K562 (cell line): ENCODE measurements at regions not wholly inside any gene's neighbourhood (a gene's known extent, or its start where the extent isn't known, plus 50 kb on each side); places are given as distances from the start of the nearest gene placed in this dataset.

Source experiments
- ATF3 ChIP-seq, 2 experiments: fragments of 450-650 bp in 1 of 2; sonication (generic) in 1 of 2; formaldehyde crosslinking in 1 of 2; IDR thresholded peaks in 1 of 2; conservative IDR thresholded peaks in 1 of 2; 2 replicates each; pipeline versions ENCODE4 v1.6.1 to v1.8.1; 2016 to 2023; ENCODE audit warnings: mild to moderate bottlenecking in 2 of 2, moderate library complexity in 2 of 2, inconsistent platforms in 1 of 2, missing genetic modification reagents in 1 of 2
- BRCA1 ChIP-seq, 2 experiments: fragments of 450-650 bp in 1 of 2; sonication (generic) in 1 of 2; formaldehyde crosslinking in 1 of 2; IDR thresholded peaks; 2 replicates each; pipeline versions ENCODE4 v1.5.0 to v1.6.1; 2017 to 2020; ENCODE audit warnings: mild to moderate bottlenecking in 1 of 2, missing genetic modification reagents in 1 of 2
- BRF2 ChIP-seq: IDR thresholded peaks from 3 replicates; pipeline ENCODE4 v1.6.1; 2011; ENCODE audit warnings: borderline replicate concordance, mild to moderate bottlenecking; ENCODE audit not compliant: insufficient read length, insufficient read depth
- CBX8 ChIP-seq: fragments of 200-600 bp; sonication (generic); IDR thresholded peaks from 2 replicates; pipeline ENCODE4 v1.6.1; 2012; ENCODE audit warnings: borderline replicate concordance, mixed run types, low read depth, mild to moderate bottlenecking, moderate library complexity, mixed read lengths, low read length, control low read depth, inconsistent platforms; ENCODE audit not compliant: poor library complexity, severe bottlenecking; ENCODE audit errors: extremely low read depth
- CTCF ChIP-seq, 3 experiments: IDR thresholded peaks in 2 of 3; conservative IDR thresholded peaks in 1 of 3; 2 replicates each; pipeline ENCODE4 v1.5.1; 2011 to 2012; ENCODE audit warnings: low read length in 3 of 3, mild to moderate bottlenecking in 3 of 3, control low read depth in 2 of 3, improper control_type of control experiment in 1 of 3, inconsistent platforms in 1 of 3, low read depth in 1 of 3, mixed read lengths in 1 of 3, moderate library complexity in 1 of 3; ENCODE audit not compliant: insufficient read depth in 2 of 3
- EGR1 ChIP-seq: fragments of 450-650 bp; conservative IDR thresholded peaks from 2 replicates; pipeline ENCODE4 v1.6.1; 2017; ENCODE audit warnings: mild to moderate bottlenecking
- IRF1 ChIP-seq: sonication (generic); formaldehyde crosslinking; IDR thresholded peaks from 2 replicates; pipeline ENCODE4 v1.8.0; 2022; ENCODE audit warnings: missing genetic modification reagents, mild to moderate bottlenecking, borderline replicate concordance
- MTA3 ChIP-seq: fragments of 450-650 bp; formaldehyde crosslinking; IDR thresholded peaks from 2 replicates; pipeline ENCODE4 v1.6.1; 2017; ENCODE audit warnings: mild to moderate bottlenecking, borderline replicate concordance
- NCOA6 ChIP-seq: fragments of 450-650 bp; IDR thresholded peaks from 2 replicates; pipeline ENCODE4 v1.6.1; 2017; ENCODE audit warnings: mild to moderate bottlenecking
- PHTF2 ChIP-seq: fragments of 250-450 bp; sonication (Bioruptor Pico); IDR thresholded peaks from 2 replicates; pipeline ENCODE4 v1.5.0; 2021; ENCODE audit warnings: mild to moderate bottlenecking
- PKNOX1 ChIP-seq: fragments of 450-650 bp; IDR thresholded peaks from 2 replicates; pipeline ENCODE4 v1.6.1; 2016
- POLR2B ChIP-seq: fragments of 450-650 bp; IDR thresholded peaks from 2 replicates; pipeline ENCODE4 v1.6.1; 2018; ENCODE audit warnings: low read depth; ENCODE audit not compliant: partially characterized antibody
- SPI1 ChIP-seq: IDR thresholded peaks from 2 replicates; pipeline ENCODE4 v1.6.1; 2011; ENCODE audit warnings: low read depth, low read length, control low read depth, borderline replicate concordance

- TF ChIP-seq CBX8 (no peak), POLR2B (no peak), MTA3 (no peak), CTCF (IDR thresholded peaks at IDR 0.05 in 2 of 3, conservative IDR thresholded peaks at IDR 0.05 in 1 of 3; ENCODE audit: insufficient read depth in 2 of 3, low read depth in 1 of 3, low read length in 3 of 3) (no peak), NCOA6 (no peak), IRF1 (CRISPR knock-in tag) (no peak), PKNOX1 (no peak), SPI1 (no peak), ATF3 (IDR thresholded peaks at IDR 0.05) (no peak), ATF3 (CRISPR knock-in tag; conservative IDR thresholded peaks at IDR 0.05) (no peak), BRCA1 (IDR thresholded peaks at IDR 0.05) (no peak), BRCA1 (CRISPR knock-in tag; IDR thresholded peaks at IDR 0.05) (no peak), BRF2 (no peak), EGR1 (no peak), PHTF2 (CRISPR knock-in tag) (no peak)
These were observed 224.8 kb downstream of the SPRY2 start for GRCh38 chr13:80116107-80116506.
